CD14-positive monocyte (primary cell): ENCODE measurements at regions not wholly inside any gene's neighbourhood (a gene's known extent, or its start where the extent isn't known, plus 50 kb on each side); places are given as distances from the start of the nearest gene placed in this dataset.

Experiments used
- DNase-seq, 3 donors: peaks; one replicate each; pipeline ENCODE4 v3.0.0-alpha.2; 2011 to 2022
- H2AFZ ChIP-seq: 2 replicates; pipeline ENCODE4 v1.6.0; 2012; ENCODE audit warnings: mild to moderate bottlenecking, low read depth, low read length, inconsistent platforms; ENCODE audit not compliant: insufficient read depth, poor library complexity, severe bottlenecking
- H3K27ac ChIP-seq, 2 donors: 1 replicate in 1 of 2; 2 replicates in 1 of 2; pipeline ENCODE4 v1.5.1; 2012 to 2013; ENCODE audit warnings: low read length in 2 of 2, control low read depth in 1 of 2, inconsistent platforms in 1 of 2, low read depth in 1 of 2, mild to moderate bottlenecking in 1 of 2
- H3K27me3 ChIP-seq, 2 donors: one replicate each; pipeline versions ENCODE4 v1.6.0 to v1.6.1; 2011 to 2013; ENCODE audit warnings: low read length in 2 of 2; ENCODE audit not compliant: control insufficient read depth in 2 of 2, insufficient read depth in 2 of 2
- H3K36me3 ChIP-seq, 2 donors: replicated peaks in 1 of 2; 1 replicate in 1 of 2; 2 replicates in 1 of 2; pipeline versions ENCODE4 v1.5.1 to v1.6.1; 2012 to 2013; ENCODE audit warnings: low read length in 2 of 2, control low read depth in 1 of 2, inconsistent platforms in 1 of 2, mild to moderate bottlenecking in 1 of 2; ENCODE audit not compliant: insufficient read depth in 2 of 2, control insufficient read depth in 1 of 2
- H3K4me1 ChIP-seq, 2 donors: 1 replicate in 1 of 2; 2 replicates in 1 of 2; pipeline versions ENCODE4 v1.5.1 to v1.6.1; 2012 to 2013; ENCODE audit warnings: low read length in 2 of 2, control low read depth in 1 of 2, inconsistent platforms in 1 of 2, mild to moderate bottlenecking in 1 of 2, moderate library complexity in 1 of 2; ENCODE audit not compliant: insufficient read depth in 2 of 2, control insufficient read depth in 1 of 2
- H3K4me2 ChIP-seq: replicated peaks from 2 replicates; pipeline ENCODE3; 2012; ENCODE audit warnings: low read length, moderate library complexity, mild to moderate bottlenecking; ENCODE audit not compliant: poor library complexity, severe bottlenecking; ENCODE audit errors: extremely low read depth
- H3K4me3 ChIP-seq, 3 experiments: fragments of 200-600 bp in 1 of 3; sonication (generic) in 1 of 3; replicated peaks in 1 of 3; 1 replicate in 2 of 3; 2 replicates in 1 of 3; pipeline ENCODE4 v1.5.1; 2011 to 2013; ENCODE audit warnings: low read length in 3 of 3, mild to moderate bottlenecking in 3 of 3, control low read depth in 2 of 3, low read depth in 2 of 3, inconsistent platforms in 1 of 3, moderate library complexity in 1 of 3
- H3K79me2 ChIP-seq: 2 replicates; pipeline ENCODE4 v1.6.0; 2012; ENCODE audit warnings: mild to moderate bottlenecking, control low read depth, inconsistent platforms, low read length, moderate library complexity; ENCODE audit not compliant: insufficient read depth
- H3K9ac ChIP-seq: 2 replicates; pipeline ENCODE4 v1.6.0; 2017; ENCODE audit warnings: low read length, mild to moderate bottlenecking; ENCODE audit not compliant: insufficient read depth, poor library complexity, severe bottlenecking
- H3K9me3 ChIP-seq, 2 donors: replicated peaks in 1 of 2; 1 replicate in 1 of 2; 2 replicates in 1 of 2; pipeline versions ENCODE4 v1.5.1 to v1.6.1; 2012 to 2013; ENCODE audit warnings: low read length in 2 of 2, control low read depth in 1 of 2; ENCODE audit not compliant: control insufficient read depth in 1 of 2, insufficient read depth in 1 of 2
- H4K20me1 ChIP-seq: 2 replicates; pipeline ENCODE4 v1.6.0; 2012; ENCODE audit warnings: mild to moderate bottlenecking, low read length, control low read depth, moderate library complexity; ENCODE audit not compliant: insufficient read depth
- H3K27ac Mint-ChIP-seq, 7 donors: one replicate each; pipeline ENCODE4 v1.8.0; 2020; ENCODE audit warnings: mild to moderate bottlenecking in 7 of 7, mixed read lengths in 7 of 7, moderate library complexity in 6 of 7, inconsistent platforms in 2 of 7
- H3K27me3 Mint-ChIP-seq, 3 donors: one replicate each; pipeline ENCODE4 v1.8.0; 2021 to 2022; ENCODE audit warnings: low read depth in 3 of 3, mild to moderate bottlenecking in 3 of 3, mixed read lengths in 3 of 3, moderate library complexity in 3 of 3, inconsistent platforms in 1 of 3
- H3K36me3 Mint-ChIP-seq, 2 donors: one replicate each; pipeline ENCODE4 v1.8.0; 2020; ENCODE audit warnings: mixed read lengths in 2 of 2, inconsistent platforms in 1 of 2, mild to moderate bottlenecking in 1 of 2
- H3K4me1 Mint-ChIP-seq: one replicate; pipeline ENCODE4 v1.8.0; 2020; ENCODE audit warnings: mild to moderate bottlenecking, mixed read lengths
- H3K4me3 Mint-ChIP-seq, 2 donors: one replicate each; pipeline ENCODE4 v1.8.0; 2020; ENCODE audit warnings: mild to moderate bottlenecking in 2 of 2, mixed read lengths in 2 of 2, moderate library complexity in 1 of 2
- H3K9me3 Mint-ChIP-seq, 7 donors: one replicate each; pipeline ENCODE4 v1.8.0; 2020 to 2022; ENCODE audit warnings: mixed read lengths in 7 of 7, mild to moderate bottlenecking in 6 of 7, moderate library complexity in 6 of 7, inconsistent platforms in 2 of 7
- CTCF ChIP-seq: fragments of 200-600 bp; IDR thresholded peaks from one replicate; pipeline ENCODE4 v1.8.0; 2022; ENCODE audit warnings: antibody characterized with exemption, mild to moderate bottlenecking
- WGBS: methylation state at CpG from one replicate; pipeline ENCODE4 v1.1.5; 2013; ENCODE audit warnings: missing lambda C conversion rate; ENCODE audit not compliant: insufficient coverage; 5-methylcytosine and 5-hydroxymethylcytosine counted together
- intact Hi-C, 2 donors: fragments of 100-400 bp; cut with micrococcal nuclease; formaldehyde crosslinking; loops; one replicate each; pipeline versions ENCODE4 v1.15.0 to v1.15.1; 2023

- H4K20me1 ChIP-seq, result no peaks in the 10 kb centered on the region
- DNase-seq, result peak in 2 of 3 donors; percentile 5 to 59
- H3K4me1 Mint-ChIP-seq, result peaks cover 7% of the 10 kb centered on the region
- peaks cover 7 to 17% (median 10%) of the 10 kb centered on the region in 3 donors for H3K27me3 Mint-ChIP-seq
- no peaks in the 10 kb centered on the region for H3K36me3 Mint-ChIP-seq
- H2AFZ ChIP-seq, result no peak overlapping the region
- no peaks in the 10 kb centered on the region for H3K79me2 ChIP-seq
- no peak overlapping the region for H3K27ac ChIP-seq
- no peak overlapping the region for H3K4me2 ChIP-seq
- peaks cover 0 to 11% (median 5%) of the 10 kb centered on the region in 7 donors for H3K9me3 Mint-ChIP-seq
- peaks cover 0 to 2% of the 10 kb centered on the region in 2 donors for H3K27me3 ChIP-seq
- H3K27ac Mint-ChIP-seq, result no peak overlapping the region
- no peak overlapping the region for H3K9ac ChIP-seq
- H3K4me1 ChIP-seq, result no peaks in the 10 kb centered on the region
- TF ChIP-seq CTCF, result no peak
- H3K9me3 ChIP-seq, result peaks cover 0 to 4% of the 10 kb centered on the region in 2 donors
- no peak overlapping the region for H3K4me3 Mint-ChIP-seq
- no peak overlapping the region for H3K4me3 ChIP-seq
- H3K36me3 ChIP-seq, result no peaks in the 10 kb centered on the region
- intact Hi-C loops, result no loop called here
- 100% methylated on average over 3 of the region's 4 CpGs for WGBS
Measured at GRCh38 chr16:17526956-17527937, 56.5 kb upstream of the XYLT1 start.

- peaks cover 8 to 19% (median 9%) of the 10 kb centered on the region in 3 donors for H3K27me3 Mint-ChIP-seq
- Histone ChIP-seq H3K27me3 (peaks cover 2 to 6% of the 10 kb centered on the region in 2 donors), H3K79me2 (no peaks in the 10 kb centered on the region), H2AFZ (no peak overlapping the region), H3K4me3 (no peak overlapping the region), H4K20me1 (no peaks in the 10 kb centered on the region), H3K9me3 (no peaks in the 10 kb centered on the region), H3K9ac (no peak overlapping the region), H3K4me1 (no peaks in the 10 kb centered on the region), H3K36me3 (no peaks in the 10 kb centered on the region), H3K4me2 (no peak overlapping the region), H3K27ac (no peak overlapping the region)
- no peaks in the 10 kb centered on the region for H3K9me3 Mint-ChIP-seq
- no peak for TF ChIP-seq CTCF
- no peak overlapping the region for H3K4me3 Mint-ChIP-seq
- intact Hi-C loops, result no loop called here
- no peak overlapping the region for H3K27ac Mint-ChIP-seq
- H3K4me1 Mint-ChIP-seq, result peaks cover 3% of the 10 kb centered on the region
- WGBS, result 68% methylated on average over 3 of the region's 7 CpGs
- DNase-seq, result no peak
- H3K36me3 Mint-ChIP-seq, result no peaks in the 10 kb centered on the region
Measured at GRCh38 chr16:17524656-17525055, 53.9 kb upstream of the XYLT1 start.
